ENCODE measurements at regions not wholly inside any gene's neighbourhood (a gene's known extent, or its start where the extent isn't known, plus 50 kb on each side); places are given as distances from the start of the nearest gene placed in this dataset.

DNA sequence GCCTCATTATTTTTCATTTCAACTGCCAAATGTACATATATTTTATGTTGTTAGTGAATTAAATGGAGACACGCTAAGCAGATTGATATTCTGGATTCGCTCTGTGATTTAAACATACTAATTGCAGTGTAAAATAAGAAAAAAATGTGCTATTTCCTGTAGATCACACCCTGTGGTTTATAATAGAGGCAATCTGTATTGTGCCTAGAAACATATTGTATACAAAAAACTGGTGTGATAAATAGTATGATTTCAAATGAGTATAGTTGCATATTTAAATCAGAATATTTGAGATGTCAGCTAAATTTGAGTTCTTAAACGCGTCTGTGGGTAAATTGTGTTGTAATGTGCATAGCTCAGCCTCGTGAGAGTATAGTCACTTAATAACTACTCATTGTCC is 643.9 kb downstream of the TBC1D4 start:
- Histone ChIP-seq H3K4me2 (no peak overlapping the region), H3K79me2 (ENCODE audit: insufficient read depth) (no peaks in the 10 kb centered on the region), H3K27me3 (ENCODE audit: insufficient read depth) (no peaks in the 10 kb centered on the region), H3K9ac (no peak overlapping the region), H3K36me3 (replicated peaks in 1 of 2; ENCODE audit: control insufficient read depth in 1 of 2, insufficient read depth in 2 of 2, low read length in 1 of 2) (no peaks in the 10 kb centered on the region), H2AFZ (ENCODE audit: low read depth) (no peak overlapping the region), H4K20me1 (ENCODE audit: insufficient read depth) (no peaks in the 10 kb centered on the region), H3K4me1 (ENCODE audit: control insufficient read depth in 1 of 2, insufficient read depth in 2 of 2, low read depth in 1 of 2, low read length in 1 of 2) (no peaks in the 10 kb centered on the region), H3K9me3 (no peaks in the 10 kb centered on the region), H3K27ac (ENCODE audit: low read depth in 2 of 2, low read length in 1 of 2) (no peak overlapping the region), H3K4me3 (ENCODE audit: low read depth in 2 of 2, low read length in 1 of 2) (no peak overlapping the region), H3F3A (replicated peaks; ENCODE audit: insufficient read depth) (no peaks in the 10 kb centered on the region), H3K9me2 (no peaks in the 10 kb centered on the region)
- POLR2A ChIA-PET, result no interaction called here
- WGBS (ENCODE audit: low lambda C conversion rate), result 62% methylated on average over 5 of the region's 5 CpGs
- no peak for TF ChIP-seq FOXJ3 (CRISPR knock-in tag; IDR thresholded peaks at IDR 0.05)
- TF ChIP-seq, protein P1, sequence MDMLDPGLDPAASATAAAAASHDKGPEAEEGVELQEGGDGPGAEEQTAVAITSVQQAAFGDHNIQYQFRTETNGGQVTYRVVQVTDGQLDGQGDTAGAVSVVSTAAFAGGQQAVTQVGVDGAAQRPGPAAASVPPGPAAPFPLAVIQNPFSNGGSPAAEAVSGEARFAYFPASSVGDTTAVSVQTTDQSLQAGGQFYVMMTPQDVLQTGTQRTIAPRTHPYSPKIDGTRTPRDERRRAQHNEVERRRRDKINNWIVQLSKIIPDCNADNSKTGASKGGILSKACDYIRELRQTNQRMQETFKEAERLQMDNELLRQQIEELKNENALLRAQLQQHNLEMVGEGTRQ (IDR thresholded peaks at IDR 0.05; ENCODE audit: borderline replicate concordance, low read depth, low read length), result no peak
- TF ChIP-seq FOXM1 (IDR thresholded peaks at IDR 0.05; ENCODE audit: low read depth), result no peak
- TF ChIP-seq, protein P2, sequence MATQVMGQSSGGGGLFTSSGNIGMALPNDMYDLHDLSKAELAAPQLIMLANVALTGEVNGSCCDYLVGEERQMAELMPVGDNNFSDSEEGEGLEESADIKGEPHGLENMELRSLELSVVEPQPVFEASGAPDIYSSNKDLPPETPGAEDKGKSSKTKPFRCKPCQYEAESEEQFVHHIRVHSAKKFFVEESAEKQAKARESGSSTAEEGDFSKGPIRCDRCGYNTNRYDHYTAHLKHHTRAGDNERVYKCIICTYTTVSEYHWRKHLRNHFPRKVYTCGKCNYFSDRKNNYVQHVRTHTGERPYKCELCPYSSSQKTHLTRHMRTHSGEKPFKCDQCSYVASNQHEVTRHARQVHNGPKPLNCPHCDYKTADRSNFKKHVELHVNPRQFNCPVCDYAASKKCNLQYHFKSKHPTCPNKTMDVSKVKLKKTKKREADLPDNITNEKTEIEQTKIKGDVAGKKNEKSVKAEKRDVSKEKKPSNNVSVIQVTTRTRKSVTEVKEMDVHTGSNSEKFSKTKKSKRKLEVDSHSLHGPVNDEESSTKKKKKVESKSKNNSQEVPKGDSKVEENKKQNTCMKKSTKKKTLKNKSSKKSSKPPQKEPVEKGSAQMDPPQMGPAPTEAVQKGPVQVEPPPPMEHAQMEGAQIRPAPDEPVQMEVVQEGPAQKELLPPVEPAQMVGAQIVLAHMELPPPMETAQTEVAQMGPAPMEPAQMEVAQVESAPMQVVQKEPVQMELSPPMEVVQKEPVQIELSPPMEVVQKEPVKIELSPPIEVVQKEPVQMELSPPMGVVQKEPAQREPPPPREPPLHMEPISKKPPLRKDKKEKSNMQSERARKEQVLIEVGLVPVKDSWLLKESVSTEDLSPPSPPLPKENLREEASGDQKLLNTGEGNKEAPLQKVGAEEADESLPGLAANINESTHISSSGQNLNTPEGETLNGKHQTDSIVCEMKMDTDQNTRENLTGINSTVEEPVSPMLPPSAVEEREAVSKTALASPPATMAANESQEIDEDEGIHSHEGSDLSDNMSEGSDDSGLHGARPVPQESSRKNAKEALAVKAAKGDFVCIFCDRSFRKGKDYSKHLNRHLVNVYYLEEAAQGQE (IDR thresholded peaks at IDR 0.05; ENCODE audit: low read depth, low read length), result no peak
- TF ChIP-seq, protein P3, sequence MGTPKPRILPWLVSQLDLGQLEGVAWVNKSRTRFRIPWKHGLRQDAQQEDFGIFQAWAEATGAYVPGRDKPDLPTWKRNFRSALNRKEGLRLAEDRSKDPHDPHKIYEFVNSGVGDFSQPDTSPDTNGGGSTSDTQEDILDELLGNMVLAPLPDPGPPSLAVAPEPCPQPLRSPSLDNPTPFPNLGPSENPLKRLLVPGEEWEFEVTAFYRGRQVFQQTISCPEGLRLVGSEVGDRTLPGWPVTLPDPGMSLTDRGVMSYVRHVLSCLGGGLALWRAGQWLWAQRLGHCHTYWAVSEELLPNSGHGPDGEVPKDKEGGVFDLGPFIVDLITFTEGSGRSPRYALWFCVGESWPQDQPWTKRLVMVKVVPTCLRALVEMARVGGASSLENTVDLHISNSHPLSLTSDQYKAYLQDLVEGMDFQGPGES (IDR thresholded peaks at IDR 0.05; ENCODE audit: low read depth, low read length), result no peak
- TF ChIP-seq TCF12 (IDR thresholded peaks at IDR 0.05), result no peak
- TF ChIP-seq RFX5 (IDR thresholded peaks at IDR 0.05; ENCODE audit: low read length), result no peak
- no peak for TF ChIP-seq EZH2phosphoT487 (IDR thresholded peaks at IDR 0.05; ENCODE audit: borderline replicate concordance, low read depth)
- CTCF ChIA-PET, result no interaction called here
- no peak for DNase-seq

DNA sequence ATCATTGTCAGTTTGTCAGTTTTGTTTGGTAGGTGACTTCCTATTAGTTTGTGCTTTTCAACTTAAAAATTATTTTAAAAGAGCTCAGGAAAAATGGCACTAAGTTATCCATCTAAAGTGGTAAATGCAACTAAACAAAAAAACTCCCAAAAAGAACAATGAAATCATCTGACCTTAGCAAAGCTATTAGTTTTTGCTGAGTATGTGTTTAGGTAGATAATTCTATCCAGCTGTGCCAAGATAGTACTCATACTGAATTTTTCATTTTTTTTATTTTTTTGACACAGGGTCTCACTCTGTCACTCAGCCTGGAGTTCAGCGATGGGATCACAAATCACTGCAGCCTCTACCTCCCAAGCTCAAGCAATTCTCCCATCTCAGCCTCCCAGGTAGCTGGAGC is 645.3 kb downstream of the TBC1D4 start:
- H3K9me3 ChIP-seq, result no peaks in the 10 kb centered on the region
- no peak overlapping the region for H3K4me3 ChIP-seq (ENCODE audit: low read depth in 2 of 2, low read length in 1 of 2)
- no peak for DNase-seq
- H3K9ac ChIP-seq, result no peak overlapping the region
- no peak overlapping the region for H3K27ac ChIP-seq (ENCODE audit: low read depth in 2 of 2, low read length in 1 of 2)
- H3F3A ChIP-seq (replicated peaks; ENCODE audit: insufficient read depth), result no peaks in the 10 kb centered on the region
- H3K79me2 ChIP-seq (ENCODE audit: insufficient read depth), result no peaks in the 10 kb centered on the region
- no peaks in the 10 kb centered on the region for H3K9me2 ChIP-seq
- H4K20me1 ChIP-seq (ENCODE audit: insufficient read depth), result no peaks in the 10 kb centered on the region
- no peaks in the 10 kb centered on the region for H3K36me3 ChIP-seq (replicated peaks in 1 of 2; ENCODE audit: control insufficient read depth in 1 of 2, insufficient read depth in 2 of 2, low read length in 1 of 2)
- H3K4me2 ChIP-seq, result no peak overlapping the region
- no peaks in the 10 kb centered on the region for H3K4me1 ChIP-seq (ENCODE audit: control insufficient read depth in 1 of 2, insufficient read depth in 2 of 2, low read depth in 1 of 2, low read length in 1 of 2)
- ChIA-PET CTCF (interaction anchor here (0.9 to 1.0 kb wide), 2 partner anchors 10 to 19 kb away, joined by 3 read pairs; no protein-coding TSS in a partner anchor), POLR2A (no interaction called here)
- WGBS (ENCODE audit: low lambda C conversion rate), result 52% methylated on average over 1 of the region's 1 CpG
- no peak overlapping the region for H2AFZ ChIP-seq (ENCODE audit: low read depth)
- H3K27me3 ChIP-seq (ENCODE audit: insufficient read depth), result no peaks in the 10 kb centered on the region
- TF ChIP-seq RFX5 (IDR thresholded peaks at IDR 0.05; ENCODE audit: low read length) (no peak), EZH2phosphoT487 (IDR thresholded peaks at IDR 0.05; ENCODE audit: borderline replicate concordance, low read depth) (no peak), POLR2AphosphoS5 (IDR thresholded peaks at IDR 0.05; ENCODE audit: low read depth, low read length) (no peak), FOSL2 (IDR thresholded peaks at IDR 0.05; ENCODE audit: borderline replicate concordance, low read depth) (no peak), YY1 (IDR thresholded peaks at IDR 0.05; ENCODE audit: low read depth) (no peak), TEAD4 (IDR thresholded peaks at IDR 0.05; ENCODE audit: borderline replicate concordance, insufficient read depth) (no peak), RAD21 (IDR thresholded peaks at IDR 0.05; ENCODE audit: low read length) (no peak), EP300 (IDR thresholded peaks at IDR 0.05; ENCODE audit: borderline replicate concordance in 1 of 2, low read depth in 1 of 2, low read length in 1 of 2) (no peak), TCF12 (IDR thresholded peaks at IDR 0.05) (no peak)
- TF ChIP-seq, protein P4, sequence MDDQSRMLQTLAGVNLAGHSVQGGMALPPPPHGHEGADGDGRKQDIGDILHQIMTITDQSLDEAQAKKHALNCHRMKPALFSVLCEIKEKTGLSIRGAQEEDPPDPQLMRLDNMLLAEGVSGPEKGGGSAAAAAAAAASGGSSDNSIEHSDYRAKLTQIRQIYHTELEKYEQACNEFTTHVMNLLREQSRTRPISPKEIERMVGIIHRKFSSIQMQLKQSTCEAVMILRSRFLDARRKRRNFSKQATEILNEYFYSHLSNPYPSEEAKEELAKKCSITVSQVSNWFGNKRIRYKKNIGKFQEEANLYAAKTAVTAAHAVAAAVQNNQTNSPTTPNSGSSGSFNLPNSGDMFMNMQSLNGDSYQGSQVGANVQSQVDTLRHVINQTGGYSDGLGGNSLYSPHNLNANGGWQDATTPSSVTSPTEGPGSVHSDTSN (IDR thresholded peaks at IDR 0.05), result no peak
